GM10266 (cell line): ENCODE measurements at regions not wholly inside any gene's neighbourhood (a gene's known extent, or its start where the extent isn't known, plus 50 kb on each side); places are given as distances from the start of the nearest gene placed in this dataset.

Experiments
- DNase-seq: peaks from one replicate; pipeline ENCODE4 v3.0.0; 2012; ENCODE audit errors: extremely low spot score
- TF ChIP-seq, protein P1 (sequence below): IDR thresholded peaks from 2 replicates; pipeline ENCODE4 v1.5.1; 2012; ENCODE audit warnings: mild to moderate bottlenecking, low read depth; ENCODE audit not compliant: control insufficient read depth, insufficient read depth; ENCODE audit errors: missing control alignments

DNA sequence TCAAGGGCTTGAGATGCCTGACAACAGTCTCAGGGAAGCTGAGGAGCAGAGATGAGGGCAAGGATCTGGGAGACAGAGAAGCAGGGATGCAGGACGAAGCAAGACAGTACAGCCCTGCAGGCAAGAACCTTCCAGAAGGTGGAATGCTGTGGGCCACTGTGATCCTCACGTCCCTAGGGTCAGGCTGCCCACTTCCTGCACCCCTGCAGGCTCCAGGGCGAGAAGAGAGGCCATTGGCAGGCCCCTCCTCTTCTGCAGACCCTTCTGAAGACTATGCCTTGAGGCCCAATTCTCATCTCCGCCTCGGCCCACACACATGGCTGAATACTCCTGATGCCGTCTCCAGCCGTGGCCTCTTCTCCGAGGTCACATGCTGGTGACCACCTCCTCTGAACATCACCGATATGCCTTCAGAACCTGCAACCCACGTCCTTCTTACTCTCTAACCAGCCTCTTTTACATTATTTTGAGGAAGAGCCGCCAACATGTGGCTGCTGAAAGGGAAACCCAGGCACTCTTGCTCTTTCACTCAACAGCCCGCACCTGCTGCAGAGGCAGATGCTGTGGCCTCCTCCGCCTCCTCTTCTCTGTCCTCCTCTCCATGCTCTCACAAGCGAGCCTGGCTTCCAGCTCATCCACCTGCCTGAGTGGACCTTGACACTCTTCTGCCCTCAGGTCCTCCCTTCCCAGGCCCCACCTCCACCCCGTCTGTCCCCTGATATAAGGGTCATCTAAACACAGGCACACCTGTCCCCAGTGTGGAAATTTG lies 181.5 kb downstream of the IRX2 start:
- TF ChIP-seq, protein P1, sequence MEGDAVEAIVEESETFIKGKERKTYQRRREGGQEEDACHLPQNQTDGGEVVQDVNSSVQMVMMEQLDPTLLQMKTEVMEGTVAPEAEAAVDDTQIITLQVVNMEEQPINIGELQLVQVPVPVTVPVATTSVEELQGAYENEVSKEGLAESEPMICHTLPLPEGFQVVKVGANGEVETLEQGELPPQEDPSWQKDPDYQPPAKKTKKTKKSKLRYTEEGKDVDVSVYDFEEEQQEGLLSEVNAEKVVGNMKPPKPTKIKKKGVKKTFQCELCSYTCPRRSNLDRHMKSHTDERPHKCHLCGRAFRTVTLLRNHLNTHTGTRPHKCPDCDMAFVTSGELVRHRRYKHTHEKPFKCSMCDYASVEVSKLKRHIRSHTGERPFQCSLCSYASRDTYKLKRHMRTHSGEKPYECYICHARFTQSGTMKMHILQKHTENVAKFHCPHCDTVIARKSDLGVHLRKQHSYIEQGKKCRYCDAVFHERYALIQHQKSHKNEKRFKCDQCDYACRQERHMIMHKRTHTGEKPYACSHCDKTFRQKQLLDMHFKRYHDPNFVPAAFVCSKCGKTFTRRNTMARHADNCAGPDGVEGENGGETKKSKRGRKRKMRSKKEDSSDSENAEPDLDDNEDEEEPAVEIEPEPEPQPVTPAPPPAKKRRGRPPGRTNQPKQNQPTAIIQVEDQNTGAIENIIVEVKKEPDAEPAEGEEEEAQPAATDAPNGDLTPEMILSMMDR, result no peak
- DNase-seq, result no peak

DNA sequence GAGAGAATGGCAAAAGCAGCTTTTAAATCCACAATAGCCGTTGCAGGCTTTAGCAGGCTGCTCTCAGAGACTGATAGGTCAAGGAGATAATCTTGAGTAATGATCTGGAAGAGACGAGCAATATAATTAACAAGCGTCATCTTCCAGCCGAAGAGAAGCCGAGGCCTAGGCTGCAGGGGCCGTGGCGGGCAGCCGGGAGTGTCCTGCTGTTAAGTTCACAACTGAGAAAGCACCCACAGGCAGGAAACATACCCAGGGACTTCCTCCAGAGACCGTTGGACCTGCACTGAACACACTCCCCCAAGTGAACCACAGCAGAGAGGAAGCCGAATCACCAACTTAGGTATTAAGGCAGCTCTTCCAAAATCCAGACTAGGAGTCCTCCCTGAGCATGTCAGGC lies 182.3 kb downstream of the IRX2 start:
- DNase-seq, result no peak
- TF ChIP-seq, protein P1, result no peak

DNA sequence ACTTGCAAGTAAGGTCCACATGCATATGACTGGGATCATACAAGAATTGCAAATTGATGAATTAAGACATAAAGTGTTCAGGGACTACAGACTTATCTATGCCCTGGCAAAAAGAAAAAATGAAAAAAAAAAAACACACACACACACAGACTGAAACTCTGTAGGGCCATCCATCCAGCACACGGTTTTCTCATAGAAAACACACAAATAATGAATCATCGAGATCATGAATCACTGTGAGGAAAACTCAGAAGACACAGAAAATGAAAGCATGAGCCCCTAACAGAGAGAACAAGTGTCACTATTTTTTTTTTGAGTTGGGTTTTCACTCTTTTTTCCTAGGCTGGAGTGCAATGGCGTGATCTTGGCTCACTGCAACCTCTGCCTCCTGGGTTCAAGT lies 185.2 kb downstream of the IRX2 start:
- TF ChIP-seq, protein P1, result no peak
- no peak for DNase-seq

DNA sequence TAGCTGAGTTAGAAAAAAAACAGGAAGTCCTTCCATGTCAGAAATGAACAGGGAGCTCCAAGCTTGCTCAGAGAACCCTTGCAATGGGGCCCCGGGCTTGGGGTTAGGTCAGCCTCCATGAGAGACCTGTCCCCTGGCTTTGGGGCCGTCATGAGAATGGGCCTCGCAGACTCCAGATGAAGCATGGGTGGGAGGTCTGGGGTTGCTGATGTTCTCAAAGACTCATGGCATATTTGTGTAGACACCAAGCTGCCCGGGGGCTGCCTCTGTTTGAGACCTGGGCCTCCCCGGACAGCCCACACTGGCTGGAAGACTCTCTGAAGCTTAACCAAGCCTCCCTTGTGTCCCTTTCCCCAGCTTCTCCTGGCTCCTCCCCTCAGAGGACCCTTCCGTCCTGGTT lies 186.3 kb downstream of the IRX2 start:
- DNase-seq, result no peak
- TF ChIP-seq, protein P1, result no peak

DNA sequence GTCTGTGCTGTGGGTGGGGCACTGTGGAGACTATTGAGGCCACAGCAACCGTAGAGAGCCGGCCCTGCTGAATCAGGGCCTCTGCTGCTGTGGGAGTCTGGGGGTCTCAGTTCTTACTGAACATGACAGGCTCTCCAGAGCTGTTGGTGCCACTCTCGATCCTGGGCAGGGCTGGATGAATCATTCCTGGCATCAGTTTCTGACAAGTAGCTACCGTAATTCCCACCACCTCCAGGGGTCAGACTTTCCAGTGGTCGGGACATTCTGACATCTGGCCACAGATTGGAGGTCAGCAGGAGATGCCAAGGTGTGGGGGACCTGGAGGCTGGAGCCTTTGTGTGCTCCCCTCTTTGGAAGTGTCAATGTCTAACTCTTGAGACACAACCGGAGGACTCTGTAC lies 188.4 kb downstream of the IRX2 start:
- TF ChIP-seq, protein P1, result no peak
- no peak for DNase-seq

DNA sequence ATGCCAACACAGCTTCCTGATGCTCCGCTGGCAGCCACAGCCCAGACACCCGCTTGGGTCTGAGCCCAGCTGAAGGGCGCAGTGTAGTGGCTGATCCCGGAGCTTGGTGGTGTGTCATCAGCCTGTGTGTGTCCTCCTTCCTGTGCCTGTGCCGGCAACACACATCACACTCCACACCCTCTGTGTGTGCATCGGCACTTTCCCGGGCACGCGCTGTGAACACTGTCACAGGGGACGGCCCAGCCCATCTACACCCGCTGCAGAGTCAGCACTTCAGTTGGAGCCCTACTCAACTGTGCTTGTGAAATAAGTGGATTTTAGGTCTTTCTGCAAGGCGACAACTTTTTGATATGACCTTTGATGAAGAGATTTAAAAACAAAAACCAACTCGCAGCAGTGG lies 189.4 kb downstream of the IRX2 start:
- TF ChIP-seq, protein P1, result no peak
- no peak for DNase-seq

DNA sequence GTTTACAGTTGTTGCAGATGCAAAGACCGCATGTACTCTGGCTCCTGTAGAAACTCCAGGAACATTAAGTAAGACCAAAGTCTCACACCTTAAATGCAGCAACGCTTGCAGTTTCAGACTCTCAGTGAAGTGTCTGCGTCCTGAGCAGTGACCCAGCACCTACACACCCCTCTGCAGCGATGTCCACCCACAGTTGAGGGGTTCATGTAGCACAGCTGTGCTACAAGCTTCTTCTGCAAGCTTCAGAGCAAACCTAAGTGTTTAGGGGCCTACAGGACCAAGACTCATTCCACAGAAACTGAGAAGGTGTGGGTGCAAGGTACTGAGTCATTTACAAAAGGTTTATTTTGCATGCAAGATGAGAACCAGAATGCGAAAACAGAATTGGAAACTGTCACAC lies 191.0 kb downstream of the IRX2 start:
- TF ChIP-seq, protein P1, result no peak

More for the DNA sequence above, 191.0 kb downstream of the IRX2 start:
- DNase-seq, result no peak
